ENCODE measurements at regions not wholly inside any gene's neighbourhood (a gene's known extent, or its start where the extent isn't known, plus 50 kb on each side); places are given as distances from the start of the nearest gene placed in this dataset.

GRCh38 chrX:113802837-113803236 lies 781.0 kb upstream of the HTR2C start (continued):
- TF ChIP-seq KDM4A (IDR thresholded peaks at IDR 0.05; ENCODE audit: low read depth, low read length, severe bottlenecking): no peak
- no peak for TF ChIP-seq ATF3 (IDR thresholded peaks at IDR 0.05; ENCODE audit: insufficient read depth, low read depth, low read length)
- no peak for TF ChIP-seq YY1 (IDR thresholded peaks at IDR 0.05; ENCODE audit: low read depth, low read length)
- TF ChIP-seq CTCF (IDR thresholded peaks at IDR 0.05; ENCODE audit: control extremely low read depth in 1 of 3, insufficient read depth in 1 of 3, low read depth in 1 of 3, low read length in 3 of 3): no peak
